HepG2 (cell line): ENCODE measurements at regions not wholly inside any gene's neighbourhood (a gene's known extent, or its start where the extent isn't known, plus 50 kb on each side); places are given as distances from the start of the nearest gene placed in this dataset.
"Not testable (repeated sequence)": the region's sequence is repeated elsewhere in the genome, so short reads cannot be mapped to it uniquely, and the experiment has no call there.

Experiments used
- ATAC-seq: fragments of 200-7000 bp; cut with Tn5 transposase; 3 replicates; pipeline ENCODE4 v1.9.1; 2020; ENCODE audit warnings: mild to moderate bottlenecking, moderate library complexity
- BruUV-seq: library from RNA; stranded (reverse); fragments of 400-500 nt; replicated peaks from 2 replicates; lab custom pipeline; 2021; lab: Mats Ljungman, UMichigan
- CTCF ChIA-PET: fragments of 300-600 bp; formaldehyde crosslinking; extraction: SDS; loops from one replicate; lab custom pipeline; 2021; ENCODE audit warnings: low total read pairs, inconsistent platforms, low intra/inter-chr PET ratio; lab: Yijun Ruan, JAX
- POLR2A ChIA-PET: fragments of 350-600 bp; sonication (Branson Sonifier 250); formaldehyde crosslinking; loops from one replicate; lab custom pipeline; 2020; ENCODE audit warnings: antibody characterized with exemption, inconsistent platforms; lab: Yijun Ruan, JAX
- DNase-seq: peaks from one replicate; pipeline ENCODE4 v3.0.0-alpha.2; 2015; ENCODE audit warnings: low spot score
- FAIRE-seq: peaks from 3 replicates; lab custom pipeline; 2011; peaks lifted over from hg19 to GRCh38; lab: Jason Lieb, UNC
- H2AFZ ChIP-seq: one replicate; pipeline ENCODE4 v1.6.1; 2011; ENCODE audit warnings: low read length, inconsistent platforms
- H3K27ac ChIP-seq: fragments of 300-600 bp; 3 replicates; pipeline ENCODE4 v1.8.0; 2011; ENCODE audit warnings: mixed run types, mild to moderate bottlenecking, mixed read lengths, low read length, inconsistent platforms; ENCODE audit not compliant: insufficient read depth; ENCODE audit errors: extremely low read length
- H3K27me3 ChIP-seq, 2 experiments: fragments of 200-600 bp in 1 of 2; 2 replicates in 1 of 2; 3 replicates in 1 of 2; pipeline versions ENCODE4 v1.6.0 to v1.8.0; 2011; ENCODE audit warnings: low read length in 2 of 2, mild to moderate bottlenecking in 2 of 2, moderate library complexity in 2 of 2, inconsistent platforms in 1 of 2; ENCODE audit not compliant: insufficient read depth in 2 of 2, control insufficient read depth in 1 of 2
- H3K36me3 ChIP-seq, 2 experiments: fragments of 200-600 bp in 1 of 2; replicated peaks in 1 of 2; 2 replicates in 1 of 2; 3 replicates in 1 of 2; pipeline versions ENCODE4 v1.5.1 to v1.8.0; 2011; ENCODE audit warnings: low read length in 2 of 2, inconsistent platforms in 1 of 2; ENCODE audit not compliant: insufficient read depth in 2 of 2, control insufficient read depth in 1 of 2
- H3K4me1 ChIP-seq: 2 replicates; pipeline ENCODE4 v1.5.1; 2012; ENCODE audit warnings: low read length, inconsistent platforms; ENCODE audit not compliant: insufficient read depth
- H3K4me2 ChIP-seq: 2 replicates; pipeline ENCODE4 v1.6.0; 2011; ENCODE audit warnings: low read depth, low read length, inconsistent platforms
- H3K4me3 ChIP-seq, 3 experiments: fragments of 200-600 bp in 1 of 3; sonication (generic), shearing (Covaris generic) in 1 of 3; replicated peaks in 1 of 3; 2 replicates each; pipeline ENCODE4 v1.5.1; 2011 to 2016; ENCODE audit warnings: low read length in 3 of 3, inconsistent platforms in 2 of 3, low read depth in 2 of 3, mild to moderate bottlenecking in 2 of 3, control low read depth in 1 of 3, mixed read lengths in 1 of 3; ENCODE audit not compliant: insufficient read depth in 1 of 3
- H3K79me2 ChIP-seq: one replicate; pipeline ENCODE4 v1.6.1; 2011; ENCODE audit warnings: low read length, inconsistent platforms; ENCODE audit not compliant: insufficient read depth
- H3K9ac ChIP-seq: 2 replicates; pipeline ENCODE4 v1.6.0; 2011; ENCODE audit warnings: mild to moderate bottlenecking, low read depth, low read length, inconsistent platforms; ENCODE audit not compliant: insufficient read depth
- H3K9me3 ChIP-seq: 2 replicates; pipeline ENCODE4 v1.5.1; 2012; ENCODE audit warnings: mild to moderate bottlenecking, low read length
- H4K20me1 ChIP-seq: 2 replicates; pipeline ENCODE4 v1.6.0; 2011; ENCODE audit warnings: inconsistent platforms, mild to moderate bottlenecking, low read length, moderate library complexity; ENCODE audit not compliant: insufficient read depth
- ZNF101 ChIP-seq: sonication (generic); formaldehyde crosslinking; IDR thresholded peaks from 2 replicates; pipeline ENCODE4 v1.4.0; 2020; ENCODE audit warnings: mild to moderate bottlenecking, low read depth, missing genetic modification reagents, borderline replicate concordance
- ZNF670 ChIP-seq: sonication (generic); formaldehyde crosslinking; IDR thresholded peaks from 2 replicates; pipeline ENCODE4 v1.8.0; 2022; ENCODE audit warnings: mild to moderate bottlenecking, missing genetic modification reagents, borderline replicate concordance
- WGBS: methylation state at CpG from one replicate; pipeline ENCODE4 v1.1.6; 2017; ENCODE audit warnings: low lambda C conversion rate; 5-methylcytosine and 5-hydroxymethylcytosine counted together
- in situ Hi-C: cut with HindIII; loops from 2 replicates; pipeline ENCODE4 v1.10.0; 2017; ENCODE audit warnings: low pct_unique_long_range_greater_than_20kb; ENCODE audit not compliant: extremely low pct_ligation_motif_present
- intact Hi-C: fragments of 100-400 bp; cut with micrococcal nuclease; formaldehyde crosslinking; loops from one replicate; pipeline ENCODE4 v1.10.0; 2022; ENCODE audit not compliant: unreplicated experiment
- TF ChIP-seq, protein P1 (sequence below): sonication (generic); formaldehyde crosslinking; IDR thresholded peaks from 2 replicates; pipeline ENCODE4 v1.9.0; 2021; ENCODE audit warnings: mild to moderate bottlenecking, missing genetic modification reagents
- TF ChIP-seq, protein P2 (sequence below): sonication (generic); formaldehyde crosslinking; IDR thresholded peaks from 2 replicates; pipeline ENCODE4 v1.4.0; 2020; ENCODE audit warnings: missing genetic modification reagents

DNA sequence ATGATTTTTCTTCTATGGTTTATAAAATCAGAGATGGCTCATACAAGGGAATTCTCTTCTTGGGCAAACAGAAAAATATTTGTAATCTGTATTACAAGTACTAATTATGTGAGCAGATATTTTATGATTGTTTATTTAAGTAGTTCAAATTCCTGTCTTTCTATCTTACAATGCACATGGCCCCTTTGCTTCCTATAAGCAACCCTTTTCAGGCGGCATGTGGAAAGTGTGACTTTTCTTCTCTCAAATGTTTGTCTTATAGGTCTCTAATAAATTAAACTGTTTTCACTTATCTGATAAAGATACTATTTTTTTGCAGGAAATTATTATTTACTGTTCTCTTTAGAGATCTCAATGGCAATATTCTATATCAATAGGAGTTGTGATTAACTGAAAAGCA, 259.3 kb upstream of the MAGEB18 start:
- Histone ChIP-seq H3K9me3 (no peaks in the 10 kb centered on the region), H4K20me1 (no peaks in the 10 kb centered on the region), H2AFZ (no peak overlapping the region), H3K27me3 (no peaks in the 10 kb centered on the region), H3K4me2 (no peak overlapping the region), H3K79me2 (no peaks in the 10 kb centered on the region), H3K27ac (no peak overlapping the region), H3K4me3 (no peak overlapping the region), H3K4me1 (no peaks in the 10 kb centered on the region), H3K9ac (no peak overlapping the region), H3K36me3 (no peaks in the 10 kb centered on the region)
- WGBS, result 0% methylated on average over 1 of the region's 1 CpG
- BruUV-seq, result no TSS peak
- no peak for FAIRE-seq
- in situ Hi-C loops (no loop called here), intact Hi-C loops (no loop called here)
- no peak for TF ChIP-seq ZNF670 (CRISPR knock-in tag)
- TF ChIP-seq, protein P1, sequence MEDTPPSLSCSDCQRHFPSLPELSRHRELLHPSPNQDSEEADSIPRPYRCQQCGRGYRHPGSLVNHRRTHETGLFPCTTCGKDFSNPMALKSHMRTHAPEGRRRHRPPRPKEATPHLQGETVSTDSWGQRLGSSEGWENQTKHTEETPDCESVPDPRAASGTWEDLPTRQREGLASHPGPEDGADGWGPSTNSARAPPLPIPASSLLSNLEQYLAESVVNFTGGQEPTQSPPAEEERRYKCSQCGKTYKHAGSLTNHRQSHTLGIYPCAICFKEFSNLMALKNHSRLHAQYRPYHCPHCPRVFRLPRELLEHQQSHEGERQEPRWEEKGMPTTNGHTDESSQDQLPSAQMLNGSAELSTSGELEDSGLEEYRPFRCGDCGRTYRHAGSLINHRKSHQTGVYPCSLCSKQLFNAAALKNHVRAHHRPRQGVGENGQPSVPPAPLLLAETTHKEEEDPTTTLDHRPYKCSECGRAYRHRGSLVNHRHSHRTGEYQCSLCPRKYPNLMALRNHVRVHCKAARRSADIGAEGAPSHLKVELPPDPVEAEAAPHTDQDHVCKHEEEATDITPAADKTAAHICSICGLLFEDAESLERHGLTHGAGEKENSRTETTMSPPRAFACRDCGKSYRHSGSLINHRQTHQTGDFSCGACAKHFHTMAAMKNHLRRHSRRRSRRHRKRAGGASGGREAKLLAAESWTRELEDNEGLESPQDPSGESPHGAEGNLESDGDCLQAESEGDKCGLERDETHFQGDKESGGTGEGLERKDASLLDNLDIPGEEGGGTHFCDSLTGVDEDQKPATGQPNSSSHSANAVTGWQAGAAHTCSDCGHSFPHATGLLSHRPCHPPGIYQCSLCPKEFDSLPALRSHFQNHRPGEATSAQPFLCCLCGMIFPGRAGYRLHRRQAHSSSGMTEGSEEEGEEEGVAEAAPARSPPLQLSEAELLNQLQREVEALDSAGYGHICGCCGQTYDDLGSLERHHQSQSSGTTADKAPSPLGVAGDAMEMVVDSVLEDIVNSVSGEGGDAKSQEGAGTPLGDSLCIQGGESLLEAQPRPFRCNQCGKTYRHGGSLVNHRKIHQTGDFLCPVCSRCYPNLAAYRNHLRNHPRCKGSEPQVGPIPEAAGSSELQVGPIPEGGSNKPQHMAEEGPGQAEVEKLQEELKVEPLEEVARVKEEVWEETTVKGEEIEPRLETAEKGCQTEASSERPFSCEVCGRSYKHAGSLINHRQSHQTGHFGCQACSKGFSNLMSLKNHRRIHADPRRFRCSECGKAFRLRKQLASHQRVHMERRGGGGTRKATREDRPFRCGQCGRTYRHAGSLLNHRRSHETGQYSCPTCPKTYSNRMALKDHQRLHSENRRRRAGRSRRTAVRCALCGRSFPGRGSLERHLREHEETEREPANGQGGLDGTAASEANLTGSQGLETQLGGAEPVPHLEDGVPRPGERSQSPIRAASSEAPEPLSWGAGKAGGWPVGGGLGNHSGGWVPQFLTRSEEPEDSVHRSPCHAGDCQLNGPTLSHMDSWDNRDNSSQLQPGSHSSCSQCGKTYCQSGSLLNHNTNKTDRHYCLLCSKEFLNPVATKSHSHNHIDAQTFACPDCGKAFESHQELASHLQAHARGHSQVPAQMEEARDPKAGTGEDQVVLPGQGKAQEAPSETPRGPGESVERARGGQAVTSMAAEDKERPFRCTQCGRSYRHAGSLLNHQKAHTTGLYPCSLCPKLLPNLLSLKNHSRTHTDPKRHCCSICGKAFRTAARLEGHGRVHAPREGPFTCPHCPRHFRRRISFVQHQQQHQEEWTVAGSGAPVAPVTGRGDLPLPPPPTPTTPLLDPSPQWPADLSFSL, result no peak
- TF ChIP-seq ZNF101, result no peak
- TF ChIP-seq, protein P2, sequence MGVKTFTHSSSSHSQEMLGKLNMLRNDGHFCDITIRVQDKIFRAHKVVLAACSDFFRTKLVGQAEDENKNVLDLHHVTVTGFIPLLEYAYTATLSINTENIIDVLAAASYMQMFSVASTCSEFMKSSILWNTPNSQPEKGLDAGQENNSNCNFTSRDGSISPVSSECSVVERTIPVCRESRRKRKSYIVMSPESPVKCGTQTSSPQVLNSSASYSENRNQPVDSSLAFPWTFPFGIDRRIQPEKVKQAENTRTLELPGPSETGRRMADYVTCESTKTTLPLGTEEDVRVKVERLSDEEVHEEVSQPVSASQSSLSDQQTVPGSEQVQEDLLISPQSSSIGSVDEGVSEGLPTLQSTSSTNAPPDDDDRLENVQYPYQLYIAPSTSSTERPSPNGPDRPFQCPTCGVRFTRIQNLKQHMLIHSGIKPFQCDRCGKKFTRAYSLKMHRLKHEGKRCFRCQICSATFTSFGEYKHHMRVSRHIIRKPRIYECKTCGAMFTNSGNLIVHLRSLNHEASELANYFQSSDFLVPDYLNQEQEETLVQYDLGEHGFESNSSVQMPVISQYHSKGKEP, result no peak
- CTCF ChIA-PET, result no interaction called here
- POLR2A ChIA-PET, result no interaction called here
- no peak for ATAC-seq
- DNase-seq, result no peak

DNA sequence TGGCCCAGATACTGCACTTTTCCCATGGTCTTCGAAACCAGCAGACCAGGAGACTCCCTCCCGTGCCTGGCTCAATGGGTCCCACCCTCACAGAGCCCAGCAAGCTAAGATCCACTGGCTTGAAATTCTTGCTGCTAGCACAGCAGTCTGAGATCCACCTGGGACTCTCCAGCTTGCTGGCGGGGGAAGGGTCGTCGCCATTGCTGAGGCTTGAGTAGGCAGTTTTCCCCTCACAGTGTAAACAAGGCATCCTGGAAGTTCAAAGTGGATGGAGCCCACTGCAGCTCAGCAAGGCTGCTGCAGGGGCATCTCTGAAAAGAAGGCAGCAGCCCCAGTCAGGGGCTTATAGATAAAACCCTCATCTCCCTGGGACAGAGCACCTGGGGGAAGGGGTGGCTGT, 255.6 kb upstream of the MAGEB18 start:
- in situ Hi-C loops, BruUV-seq: not testable (repeated sequence)

More for the DNA sequence above, 255.6 kb upstream of the MAGEB18 start:
- H3K4me1 ChIP-seq, H3K27me3 ChIP-seq, H3K9me3 ChIP-seq, H4K20me1 ChIP-seq, H3K36me3 ChIP-seq, intact Hi-C loops, H3K79me2 ChIP-seq, H3K4me3 ChIP-seq, H3K27ac ChIP-seq, POLR2A ChIA-PET, DNase-seq, H3K9ac ChIP-seq, CTCF ChIA-PET, H3K4me2 ChIP-seq, H2AFZ ChIP-seq, ATAC-seq, FAIRE-seq: not testable (repeated sequence)
- 30% methylated on average over 2 of the region's 5 CpGs for WGBS
